Gastrocnemius medialis (tissue), 4 donors: ENCODE measurements at regions not wholly inside any gene's neighbourhood (a gene's known extent, or its start where the extent isn't known, plus 50 kb on each side); places are given as distances from the start of the nearest gene placed in this dataset.

Experiments used
- CTCF ChIP-seq, 5 experiments: fragments of 450-650 bp in 3 of 5; fragments of 200-600 bp in 2 of 5; sonication (generic) in 2 of 5; IDR thresholded peaks in 4 of 5; conservative IDR thresholded peaks in 1 of 5; 1 replicate in 4 of 5; 2 replicates in 1 of 5; pipeline ENCODE4 v1.5.1; 2016 to 2019; ENCODE audit warnings: antibody characterized with exemption in 5 of 5, mild to moderate bottlenecking in 3 of 5, moderate library complexity in 3 of 5
- POLR2A ChIP-seq, 2 donors: fragments of 450-650 bp; IDR thresholded peaks; one replicate each; pipeline ENCODE4 v1.6.1; 2017; ENCODE audit warnings: antibody characterized with exemption in 2 of 2, mild to moderate bottlenecking in 2 of 2, moderate library complexity in 2 of 2

GRCh38 chr10:31138026-31138553, 106.4 kb upstream of the ZNF438 start:
- TF ChIP-seq CTCF (IDR thresholded peaks at IDR 0.05 in 4 of 5, conservative IDR thresholded peaks at IDR 0.05 in 1 of 5): no peak
- no peak for TF ChIP-seq POLR2A (IDR thresholded peaks at IDR 0.05)
